A549 (cell line): ENCODE measurements at regions not wholly inside any gene's neighbourhood (a gene's known extent, or its start where the extent isn't known, plus 50 kb on each side); places are given as distances from the start of the nearest gene placed in this dataset.

Experiments
- CTCF ChIP-seq: fragments of >200 bp; sonication (Bioruptor Twin); formaldehyde crosslinking; IDR thresholded peaks from 3 replicates; pipeline ENCODE4 v1.5.1; 2016
- EHMT2 ChIP-seq: fragments of 200-600 bp; sonication (generic); IDR thresholded peaks from 2 replicates; pipeline ENCODE4 v1.6.1; 2016; ENCODE audit warnings: antibody characterized with exemption, low read depth, mild to moderate bottlenecking, moderate library complexity
- EP300 ChIP-seq, 2 experiments: fragments of >200 bp; sonication (Bioruptor Twin); formaldehyde crosslinking; IDR thresholded peaks; 2 replicates in 1 of 2; 3 replicates in 1 of 2; pipeline ENCODE4 v1.6.1; 2016 to 2017
- ESRRA ChIP-seq: fragments of 150-350 bp; IDR thresholded peaks from 2 replicates; pipeline ENCODE4 v1.6.1; 2014; ENCODE audit warnings: mild to moderate bottlenecking, low read length, borderline replicate concordance
- HDAC2 ChIP-seq: fragments of 200-600 bp; sonication (generic); IDR thresholded peaks from 2 replicates; pipeline ENCODE4 v1.6.1; 2016
- HOXA7 ChIP-seq: fragments of 250-450 bp; sonication (Bioruptor Pico); IDR thresholded peaks from 2 replicates; pipeline ENCODE4 v1.5.0; 2020; ENCODE audit warnings: mild to moderate bottlenecking, moderate library complexity
- KDM1A ChIP-seq: fragments of 200-600 bp; sonication (generic); IDR thresholded peaks from 2 replicates; pipeline ENCODE4 v1.6.1; 2016; ENCODE audit warnings: low read depth, mild to moderate bottlenecking
- MAX ChIP-seq: IDR thresholded peaks from 2 replicates; pipeline ENCODE4 v1.6.1; 2012
- POLR2A ChIP-seq: IDR thresholded peaks from 2 replicates; pipeline ENCODE4 v1.6.1; 2012; ENCODE audit warnings: mild to moderate bottlenecking, low read length
- REST ChIP-seq: fragments of 200-600 bp; sonication (generic); IDR thresholded peaks from 2 replicates; pipeline ENCODE4 v1.6.1; 2016; ENCODE audit warnings: antibody characterized with exemption, mild to moderate bottlenecking, moderate library complexity
- SMC3 ChIP-seq: fragments of >200 bp; sonication (Bioruptor Twin); formaldehyde crosslinking; IDR thresholded peaks from 3 replicates; pipeline ENCODE4 v1.6.1; 2018; ENCODE audit warnings: inconsistent platforms

GRCh38 chr9:107952773-107953172 is 463.2 kb upstream of the KLF4 start:
- TF ChIP-seq EHMT2 = no peak
- no peak for TF ChIP-seq KDM1A
- no peak for TF ChIP-seq POLR2A
- TF ChIP-seq HDAC2 = no peak
- no peak for TF ChIP-seq CTCF
- no peak for TF ChIP-seq HOXA7 (CRISPR knock-in tag)
- TF ChIP-seq MAX = no peak
- TF ChIP-seq EP300 (IDR thresholded peaks at IDR 0.05) = no peak
- no peak for TF ChIP-seq SMC3
- no peak for TF ChIP-seq ESRRA
- TF ChIP-seq REST = no peak
